DMS153 treated with DMSO at 0.1 percent for 48 hours (cell line): ENCODE measurements at regions not wholly inside any gene's neighbourhood (a gene's known extent, or its start where the extent isn't known, plus 50 kb on each side); places are given as distances from the start of the nearest gene placed in this dataset.
"Not testable (repeated sequence)": the region's sequence is repeated elsewhere in the genome, so short reads cannot be mapped to it uniquely, and the experiment has no call there.

Experiments used
- DNase-seq: peaks from one replicate; lab custom pipeline; 2025; ENCODE audit not compliant: unreplicated experiment; lab: John Stamatoyannopoulos, UW

DNA sequence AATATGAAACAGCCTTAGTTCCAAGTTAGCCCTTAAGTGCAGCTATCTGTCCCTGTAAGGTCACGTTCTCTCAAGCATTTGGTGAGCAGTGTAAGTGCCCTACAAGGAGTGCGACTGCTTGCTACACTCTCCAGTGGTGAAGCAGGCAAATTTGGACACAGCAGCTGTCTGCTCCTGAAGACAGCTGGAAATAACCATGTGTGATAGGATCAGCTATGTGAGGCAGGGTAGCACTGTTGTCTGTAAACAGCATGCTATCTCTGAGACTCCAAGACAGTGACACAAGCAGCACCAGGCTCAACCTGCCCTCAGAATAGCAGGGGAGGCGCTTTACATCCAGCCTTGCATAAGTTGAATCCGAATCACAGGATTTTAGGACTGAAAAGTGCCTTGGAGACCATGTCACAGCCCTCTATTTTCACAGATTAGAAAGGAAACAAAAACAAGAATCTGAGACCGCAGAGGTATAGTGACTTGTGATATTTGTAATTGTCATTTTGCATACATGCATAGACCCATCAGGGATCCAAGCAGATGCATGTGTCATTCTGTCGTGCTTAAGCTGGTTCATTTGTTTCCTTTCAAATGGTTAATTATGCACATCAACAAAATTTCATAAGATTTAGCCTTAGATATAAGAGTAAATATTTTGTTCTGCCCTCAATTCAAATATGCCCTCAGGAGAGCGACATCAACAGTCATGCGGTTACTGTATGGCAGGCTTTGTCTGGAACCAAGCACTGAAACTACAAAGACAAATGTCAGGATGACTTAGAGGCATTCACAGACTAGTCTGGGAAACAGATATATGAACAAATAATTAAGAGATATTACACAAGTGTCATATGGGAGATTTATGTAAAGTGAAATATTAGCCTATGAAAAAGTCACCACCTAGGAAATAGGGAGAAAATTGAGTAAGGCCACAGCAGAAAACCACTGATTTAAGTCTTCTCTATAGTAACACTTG, 134.9 kb upstream of the NRIP1 start:
- DNase-seq = no peak

DNA sequence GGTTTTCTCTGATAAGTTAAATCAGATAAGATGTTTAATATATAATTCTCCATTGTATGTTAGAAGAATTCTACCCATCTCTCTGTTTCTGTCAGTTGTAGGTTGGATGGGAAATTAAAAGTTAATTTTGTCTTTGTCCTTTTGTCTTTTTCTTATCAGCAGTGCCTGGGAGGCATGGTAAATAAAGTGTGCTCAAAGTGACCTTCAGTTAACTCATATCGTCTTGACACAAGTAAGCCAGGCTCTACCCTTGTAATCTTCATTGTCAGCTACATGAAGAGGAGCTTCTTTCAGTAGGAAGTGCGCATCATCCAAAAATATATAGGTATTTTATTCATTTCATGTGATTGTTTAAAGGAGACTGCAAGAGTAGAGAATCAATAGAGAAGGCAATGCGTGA, 138.9 kb upstream of the NRIP1 start:
- DNase-seq = no peak

DNA sequence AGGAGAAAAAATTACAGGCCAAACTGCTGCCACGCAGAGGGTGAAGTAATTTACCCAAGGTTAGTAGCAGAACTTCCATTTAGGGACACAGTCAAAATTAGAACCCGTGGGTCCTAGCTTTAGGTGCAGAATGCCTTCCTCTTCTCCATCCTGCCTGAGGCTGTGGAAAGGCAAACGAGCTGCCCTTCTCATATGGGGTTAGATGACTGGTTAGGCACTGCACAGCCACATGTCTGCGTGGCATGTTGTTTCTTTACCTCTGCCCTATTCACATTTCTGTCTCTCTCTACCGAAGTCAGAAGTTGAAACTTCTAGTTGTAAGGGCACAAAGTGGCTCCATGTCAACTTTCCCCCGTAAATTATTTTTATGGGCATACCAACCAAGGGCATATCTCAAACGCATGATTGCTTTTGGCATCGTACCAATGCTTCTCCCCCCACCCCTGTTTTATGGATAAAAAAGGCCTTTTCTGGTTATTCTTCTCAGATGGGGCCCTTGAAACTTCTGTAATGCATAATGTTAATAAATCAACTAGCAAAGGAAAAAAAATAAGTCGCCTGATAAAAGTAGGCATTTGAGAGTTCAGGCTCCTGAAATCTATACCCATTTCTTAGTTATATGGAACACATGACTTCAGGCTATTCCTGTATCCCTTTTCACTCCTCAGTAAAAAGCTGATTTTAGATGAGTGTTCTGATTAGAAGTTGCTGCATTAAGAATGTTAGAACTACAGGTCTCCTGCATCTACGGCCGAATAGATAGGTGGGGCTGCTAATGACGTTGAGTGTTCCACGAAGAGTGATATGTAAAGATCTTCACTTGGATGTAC, 139.6 kb upstream of the NRIP1 start:
- no peak for DNase-seq

DNA sequence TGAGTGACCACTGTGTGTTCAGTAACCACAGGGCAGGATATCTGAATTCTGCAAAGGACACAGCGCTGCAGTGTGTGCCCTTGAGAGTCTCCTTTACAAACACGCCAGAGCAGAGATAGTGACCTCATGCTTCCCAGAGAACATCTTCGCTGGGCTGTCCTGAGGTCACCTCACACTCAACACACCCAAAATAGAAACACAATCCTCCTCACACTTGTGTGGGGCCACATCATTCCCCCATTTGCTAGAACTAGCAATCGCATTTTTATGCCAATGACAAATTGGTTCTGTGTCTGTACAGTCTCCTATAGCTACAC, 140.1 kb upstream of the NRIP1 start:
- DNase-seq = no peak

DNA sequence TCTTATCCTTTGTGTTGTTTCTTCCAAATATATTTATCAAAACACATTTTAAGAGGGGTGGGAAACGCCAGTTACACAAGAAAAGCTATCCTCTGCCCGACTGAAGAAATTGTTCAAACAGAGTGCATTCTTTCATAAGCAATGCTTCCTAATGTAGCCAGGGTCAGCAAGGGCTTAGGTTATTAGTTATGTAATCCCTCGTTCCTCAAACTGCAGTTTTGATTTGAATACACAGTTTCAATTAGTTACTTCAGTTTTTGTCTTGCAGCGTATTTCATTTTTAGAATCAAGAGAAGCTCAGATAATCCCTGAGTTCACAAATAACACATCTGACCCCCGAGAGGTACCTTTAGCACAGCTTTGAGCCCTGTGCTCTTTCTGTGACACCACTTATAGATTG, 141.7 kb upstream of the NRIP1 start:
- DNase-seq = no peak

DNA sequence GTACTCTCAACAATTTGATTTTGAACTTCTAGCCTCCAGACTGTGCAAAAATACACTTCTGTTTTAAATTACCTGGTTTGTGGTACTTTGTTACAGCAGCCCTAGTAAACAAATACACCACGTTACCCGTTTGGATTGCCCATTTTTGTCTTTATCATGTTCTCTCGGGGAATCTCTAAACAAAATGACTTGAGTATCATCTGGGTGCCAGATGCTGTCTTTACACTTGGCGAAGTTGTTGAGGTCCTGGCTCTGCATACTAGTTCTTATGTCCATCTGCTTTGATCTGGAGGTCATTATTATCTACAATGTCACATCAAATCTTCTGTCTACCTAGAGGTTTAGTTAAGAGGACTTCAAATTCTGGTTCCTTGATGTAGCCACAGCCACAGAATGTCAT, 142.4 kb upstream of the NRIP1 start:
- no peak for DNase-seq

DNA sequence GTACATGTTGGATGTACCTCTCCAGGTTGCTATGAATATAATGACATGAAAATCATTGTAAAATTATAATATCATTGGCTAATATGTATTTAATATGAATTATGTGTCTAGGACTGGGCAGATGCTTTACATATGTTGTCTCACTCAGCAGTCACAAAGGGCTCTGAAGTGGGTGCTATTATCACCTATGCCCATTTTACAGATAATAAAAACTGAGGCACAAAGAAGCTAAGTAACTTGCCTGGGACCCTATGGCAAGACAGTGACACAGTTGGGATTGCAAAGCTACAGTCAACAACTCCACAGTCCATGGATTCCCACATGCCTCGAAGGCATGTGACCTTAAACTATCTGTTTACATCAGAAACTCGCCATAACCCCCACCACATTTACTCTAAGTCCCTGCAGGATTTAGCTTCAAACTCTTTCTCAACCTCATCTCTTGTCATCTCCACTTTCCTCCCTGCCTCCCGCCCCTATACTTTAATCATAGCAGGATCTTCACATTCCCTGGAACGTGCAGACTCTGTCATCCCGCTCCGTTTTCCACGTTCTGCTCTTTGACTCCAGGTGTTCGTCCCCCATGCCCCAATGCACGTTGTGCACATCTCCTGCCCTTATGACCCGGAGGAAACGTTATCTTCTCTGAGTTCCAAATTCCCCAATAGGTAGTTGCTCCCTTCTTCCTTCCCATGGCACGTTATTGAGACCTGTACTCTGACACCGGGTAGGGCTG, 143.0 kb upstream of the NRIP1 start:
- no peak for DNase-seq

DNA sequence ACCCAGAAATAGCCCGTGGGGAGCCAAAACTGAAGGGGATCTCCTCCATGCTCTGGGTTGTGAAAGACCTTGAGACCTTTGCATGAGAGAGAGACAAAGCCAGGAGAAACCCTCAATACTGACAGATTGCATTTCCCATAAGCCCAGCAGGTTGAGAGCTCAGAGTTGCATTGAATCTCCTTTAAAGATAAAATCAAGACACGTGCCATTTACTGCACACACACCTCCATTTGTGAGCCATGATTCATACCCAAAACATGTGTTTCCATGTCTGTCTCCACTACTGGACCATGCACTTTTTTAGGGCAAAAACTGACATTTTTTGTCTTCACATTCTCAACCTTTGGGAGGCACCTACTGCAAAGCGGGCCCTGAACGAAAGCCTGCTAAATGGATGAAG, 144.0 kb upstream of the NRIP1 start:
- DNase-seq = no peak

DNA sequence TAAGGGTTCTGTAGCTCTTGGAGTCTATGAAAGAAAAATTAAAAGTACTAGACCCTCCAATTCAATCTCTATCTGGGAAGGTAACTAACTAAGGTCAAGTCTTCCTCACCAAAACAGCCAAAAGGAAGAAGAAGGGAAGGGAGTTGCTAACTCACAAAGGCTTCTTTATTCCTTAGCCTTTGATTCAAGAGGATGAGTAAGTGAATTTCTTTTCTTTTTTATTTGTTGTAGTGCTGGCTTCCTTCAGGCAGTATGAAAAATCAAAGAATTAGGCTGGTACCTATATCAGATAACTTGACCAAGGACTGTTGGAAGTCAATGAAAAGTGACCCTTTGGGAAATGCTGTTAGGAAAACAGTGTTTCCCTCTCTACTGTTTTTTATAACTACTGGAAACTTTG, 144.4 kb upstream of the NRIP1 start:
- DNase-seq = no peak

DNA sequence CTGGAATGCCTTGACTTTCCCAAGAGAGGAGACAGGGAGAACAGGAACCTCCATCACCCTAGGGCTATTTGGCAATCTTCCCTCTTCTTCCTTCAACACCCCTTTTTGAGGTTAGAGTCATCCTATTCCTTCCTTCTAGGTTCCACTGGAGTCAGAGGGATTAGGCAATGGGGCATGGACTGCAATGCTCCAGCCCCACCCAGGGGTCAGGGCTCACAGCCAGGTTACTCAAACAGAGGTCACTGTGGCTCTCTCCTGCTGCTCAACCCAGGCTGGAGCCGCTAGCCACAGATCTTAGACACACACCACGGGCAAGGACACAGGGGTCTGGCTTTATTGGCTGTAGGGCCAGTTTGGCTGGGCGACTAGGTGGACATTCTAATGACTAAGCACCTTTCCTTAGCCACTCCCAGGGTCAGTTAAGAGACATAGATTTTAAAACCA, 145.5 kb upstream of the NRIP1 start:
- DNase-seq = no peak

DNA sequence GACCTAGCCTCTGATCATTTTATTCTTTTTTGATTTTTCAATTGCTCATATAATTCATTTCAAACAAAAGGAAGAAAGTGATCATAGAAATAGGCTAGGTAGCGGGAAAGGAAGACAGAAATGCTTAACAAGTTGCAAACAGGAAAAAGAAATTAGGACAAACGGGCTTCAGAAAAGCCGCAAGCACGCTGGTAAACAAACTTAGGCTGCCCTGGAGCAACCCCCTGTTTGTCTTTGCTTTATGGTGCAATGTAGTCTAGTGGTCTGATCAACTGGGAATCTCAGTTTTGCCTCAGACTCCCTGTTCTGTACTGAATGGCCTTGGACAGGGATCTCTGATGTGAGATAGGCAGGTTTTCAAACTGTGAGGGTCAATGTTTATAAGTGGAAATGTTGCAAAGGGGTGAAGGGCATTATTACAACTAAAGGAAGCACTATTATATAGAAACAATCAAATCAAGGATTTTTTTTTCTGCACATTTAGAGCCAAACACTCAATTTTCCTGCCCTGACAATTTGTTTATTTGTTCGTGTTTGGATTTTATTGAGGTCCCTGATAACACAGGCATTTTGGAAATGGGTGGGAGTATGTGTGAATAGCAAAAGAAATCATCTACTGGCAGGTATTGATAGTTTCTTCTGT, 146.8 kb upstream of the NRIP1 start:
- no peak for DNase-seq

DNA sequence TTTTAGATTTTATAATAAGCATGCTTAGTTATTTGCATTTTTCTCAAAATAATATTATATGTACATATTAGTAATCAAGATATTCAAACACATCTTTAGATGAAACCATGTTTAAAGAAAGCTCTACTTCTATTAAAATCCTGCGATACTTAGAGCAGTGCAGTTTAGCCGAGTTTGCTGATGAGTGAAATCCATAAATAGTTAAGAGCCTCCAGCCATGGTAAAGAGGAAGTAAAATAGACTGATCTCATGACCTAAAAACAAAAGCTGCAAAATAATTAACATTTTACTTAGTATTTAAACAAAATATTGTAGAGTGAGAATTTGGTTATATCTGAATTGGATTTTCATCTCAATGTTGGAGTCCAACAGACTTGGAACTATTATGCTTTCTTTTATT, 147.4 kb upstream of the NRIP1 start:
- no peak for DNase-seq

DNA sequence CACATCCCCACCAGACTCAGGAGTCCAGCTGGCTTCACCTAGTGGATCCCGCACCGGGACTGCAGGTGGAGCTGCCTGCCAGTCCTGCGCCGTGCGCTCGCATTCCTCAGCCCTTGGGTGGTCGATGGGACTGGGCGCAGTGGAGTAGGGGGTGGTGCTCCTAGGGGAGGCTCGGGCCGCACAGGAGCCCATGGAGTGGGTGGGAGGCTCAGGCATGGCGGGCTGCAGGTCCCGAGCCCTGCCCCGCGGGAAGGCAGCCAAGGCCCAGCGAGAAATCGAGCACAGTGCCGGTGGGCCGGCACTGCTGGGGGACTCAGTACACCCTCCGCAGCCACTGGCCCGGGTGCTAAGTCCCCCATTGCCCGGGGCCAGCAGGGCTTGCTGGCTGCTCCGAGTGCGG, 153.7 kb upstream of the NRIP1 start:
- not testable (repeated sequence) for DNase-seq

DNA sequence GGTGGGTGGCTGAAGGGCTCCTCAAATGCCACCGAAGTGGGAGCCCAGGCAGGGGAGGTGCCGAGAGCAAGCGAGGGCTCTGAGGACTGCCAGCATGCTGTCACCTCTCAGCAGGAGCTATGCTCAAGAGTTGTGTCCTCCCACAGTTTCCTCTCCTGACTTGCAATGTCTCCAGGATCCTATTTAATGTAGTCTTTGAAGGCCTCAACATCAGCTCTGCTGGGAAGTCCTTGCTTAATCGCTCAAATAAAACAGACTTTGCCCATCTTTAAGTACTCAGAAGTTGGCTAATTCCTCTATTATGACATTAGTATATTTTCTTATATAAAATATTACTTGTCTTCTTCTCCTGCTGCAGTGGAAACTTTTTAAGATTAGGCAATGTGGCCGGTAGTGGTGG, 154.2 kb upstream of the NRIP1 start:
- DNase-seq = no peak

DNA sequence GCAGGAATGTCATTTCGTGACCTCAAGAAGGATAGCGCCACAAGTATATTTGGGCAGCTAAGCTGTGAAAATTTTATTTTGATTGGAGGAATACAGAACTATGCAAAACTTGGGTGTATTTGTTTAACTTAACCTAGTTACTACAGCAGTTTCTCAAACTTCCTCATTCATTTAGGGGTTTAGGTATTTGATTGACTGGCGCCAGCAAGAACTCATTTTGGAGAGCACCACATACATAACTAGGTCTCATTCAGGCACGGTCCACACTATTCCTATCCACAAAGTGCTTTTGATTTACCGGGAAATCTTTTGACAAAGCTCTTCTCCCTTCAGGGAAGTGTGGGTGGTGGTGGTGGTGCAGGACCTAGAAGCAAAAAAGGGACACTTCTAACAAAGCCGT, 155.1 kb upstream of the NRIP1 start:
- DNase-seq = no peak

DNA sequence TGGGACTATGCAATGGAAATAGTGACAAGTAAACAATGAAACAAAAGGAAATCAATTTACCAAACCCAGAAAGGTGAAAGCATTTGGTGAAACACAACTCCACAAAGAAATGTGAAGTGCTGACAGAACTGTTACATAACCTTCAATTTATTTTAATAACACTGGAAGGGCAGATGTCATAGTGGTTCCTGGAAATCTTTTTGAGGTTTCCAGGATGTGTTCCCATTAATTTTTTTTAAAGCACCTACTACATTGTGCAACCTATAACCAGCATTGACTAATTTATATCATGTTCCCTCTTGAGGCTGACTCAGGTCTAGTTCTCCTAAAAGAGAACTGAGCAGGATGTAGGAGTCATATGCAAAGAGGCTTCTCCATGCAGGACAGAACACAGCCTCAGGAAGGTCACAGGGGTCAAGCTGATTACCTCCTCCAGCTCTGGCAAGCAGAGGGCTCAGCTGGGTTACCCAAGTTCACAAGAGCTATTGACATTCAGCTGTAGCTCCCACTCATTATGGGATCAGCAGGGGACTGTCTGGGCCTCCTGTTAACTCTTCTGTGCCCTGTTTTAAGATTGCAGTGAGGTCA, 157.1 kb upstream of the NRIP1 start:
- no peak for DNase-seq

DNA sequence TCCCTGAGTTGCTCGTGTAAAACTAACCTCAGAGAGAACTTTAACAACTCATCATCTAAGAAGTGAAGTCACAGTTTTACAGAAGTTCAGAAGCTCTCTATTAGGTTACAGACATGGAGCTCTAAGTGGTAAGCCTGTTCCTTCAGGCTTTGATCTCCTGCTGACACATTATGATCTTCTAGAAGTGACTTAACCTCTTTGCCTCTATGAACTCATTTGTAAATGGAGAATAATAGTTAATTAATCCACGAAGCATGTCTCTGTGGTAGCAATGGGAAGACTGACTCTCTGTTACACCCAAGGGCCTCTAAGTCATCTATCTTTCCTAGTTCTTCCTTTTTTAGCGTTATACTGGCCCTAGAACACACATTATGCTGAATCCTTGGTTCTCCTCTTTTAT, 157.9 kb upstream of the NRIP1 start:
- DNase-seq = no peak

DNA sequence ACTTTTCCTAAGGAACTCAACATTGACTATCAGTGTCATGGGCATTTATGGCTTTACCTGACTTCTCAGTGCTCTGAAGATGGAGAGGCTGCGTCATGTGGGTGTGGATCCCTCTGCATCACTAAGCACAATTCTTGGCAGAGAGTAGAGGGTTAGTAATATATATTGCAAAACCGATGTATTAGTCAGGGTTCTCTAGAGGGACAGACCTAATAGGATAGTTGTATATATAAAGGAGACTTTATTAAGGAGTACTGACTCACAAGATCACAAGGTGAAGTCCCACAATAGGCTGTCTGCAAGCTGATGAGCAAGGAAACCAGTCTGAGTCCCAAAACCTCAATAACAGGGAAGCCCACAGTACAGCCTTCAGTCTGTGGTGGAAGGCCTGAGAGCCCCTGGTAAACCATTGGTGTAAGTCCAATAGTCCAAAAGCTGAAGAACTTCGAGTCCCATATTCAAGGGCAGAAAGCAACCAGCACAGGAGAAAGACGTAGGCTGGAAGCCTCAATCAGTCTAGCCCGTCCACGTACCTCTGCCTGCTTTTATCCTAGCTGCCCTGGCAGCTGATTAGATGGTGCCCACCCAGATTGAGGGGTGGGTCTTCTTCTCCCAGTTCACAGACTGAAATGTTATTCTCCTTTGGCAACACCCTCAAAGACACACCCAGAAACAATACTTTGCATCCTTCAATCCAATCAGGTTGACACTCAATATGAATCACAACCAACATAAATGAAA, 159.7 kb upstream of the NRIP1 start:
- DNase-seq = no peak

DNA sequence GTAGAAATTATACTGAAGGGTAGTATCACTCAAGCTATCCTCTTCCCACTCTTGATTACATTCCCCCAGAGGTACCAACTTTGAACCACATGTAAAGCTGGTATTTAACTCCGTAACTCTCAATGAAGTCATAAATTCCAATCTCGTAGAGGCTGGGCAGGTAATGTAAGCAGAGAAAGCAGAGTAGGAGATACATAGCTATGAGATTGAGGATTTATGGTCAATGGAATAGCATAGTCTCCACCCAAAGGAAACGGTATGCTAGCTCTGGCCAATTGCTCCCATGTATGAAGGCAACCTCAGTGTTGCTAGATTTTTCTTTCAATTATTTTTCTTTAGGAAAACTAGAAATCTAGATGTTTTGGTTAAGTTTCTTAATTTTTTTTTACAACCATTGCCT, 163.1 kb upstream of the NRIP1 start:
- DNase-seq = no peak

DNA sequence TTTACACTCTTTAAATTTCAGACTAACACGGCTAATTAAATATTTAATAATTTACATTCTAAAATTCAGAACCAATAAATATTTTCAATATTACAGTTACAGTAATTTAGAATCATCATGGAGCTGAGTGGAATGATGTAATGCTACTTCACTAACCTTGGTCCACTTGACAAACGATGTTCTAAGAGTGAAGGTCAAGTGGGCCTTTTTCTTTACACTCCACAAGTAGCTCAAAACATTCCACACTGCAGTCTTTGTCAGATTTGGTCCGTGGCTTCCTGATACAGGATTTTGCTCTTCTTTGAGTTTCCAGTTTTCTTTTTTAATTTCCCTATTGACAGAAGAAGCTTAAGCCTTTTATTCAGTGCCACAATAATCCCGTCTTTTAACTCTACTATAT, 164.6 kb upstream of the NRIP1 start:
- DNase-seq = no peak
